OCI-LY3 (cell line): ENCODE measurements at regions not wholly inside any gene's neighbourhood (a gene's known extent, or its start where the extent isn't known, plus 50 kb on each side); places are given as distances from the start of the nearest gene placed in this dataset.

Source experiments
- CTCF ChIP-seq: fragments of 200-600, 300-600 bp; sonication (generic); IDR thresholded peaks from 2 replicates; pipeline ENCODE4 v1.5.1; 2014; ENCODE audit warnings: antibody characterized with exemption, low read length, low read depth
- EZH2phosphoT487 ChIP-seq: fragments of 200-600 bp; shearing (Covaris generic); IDR thresholded peaks from 2 replicates; pipeline ENCODE4 v1.6.1; 2018; ENCODE audit warnings: antibody characterized with exemption, mixed run types, low read depth

- TF ChIP-seq CTCF: no peak
- TF ChIP-seq EZH2phosphoT487: no peak
Measured at GRCh38 chr11:92739041-92739440, 230.4 kb upstream of the MTNR1B start.
